ENCODE measurements at regions not wholly inside any gene's neighbourhood (a gene's known extent, or its start where the extent isn't known, plus 50 kb on each side); places are given as distances from the start of the nearest gene placed in this dataset.

DNA sequence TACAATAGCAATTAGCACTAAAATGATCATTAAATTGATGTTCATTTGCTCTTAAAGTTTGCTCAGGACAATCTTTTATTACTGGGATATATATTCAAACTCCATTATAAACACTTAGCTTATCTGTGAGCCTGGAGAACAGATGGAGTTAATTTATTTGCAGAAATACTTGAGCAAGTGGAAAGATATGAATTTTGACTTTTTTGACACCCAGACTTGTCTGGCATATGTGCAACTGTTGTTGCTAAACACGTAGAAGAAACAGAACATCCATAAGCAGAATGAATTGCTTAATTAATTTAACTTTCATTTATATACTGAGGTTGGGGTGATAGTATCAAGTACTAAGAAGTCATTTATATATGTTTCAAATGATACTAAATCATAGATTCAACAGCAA lies 820.7 kb upstream of the TYRP1 start:
- no peaks in the 10 kb centered on the region for H3K36me3 ChIP-seq
- H3K4me3 ChIP-seq: no peak overlapping the region
- no peaks in the 10 kb centered on the region for H3K27me3 ChIP-seq
- H3K27ac ChIP-seq: no peak overlapping the region
- intact Hi-C loops (cut with DNase I; ENCODE audit: low total_unique reads): no loop called here
- no peak for DNase-seq
- no peaks in the 10 kb centered on the region for H3K9me3 ChIP-seq
- TF ChIP-seq, protein P1, sequence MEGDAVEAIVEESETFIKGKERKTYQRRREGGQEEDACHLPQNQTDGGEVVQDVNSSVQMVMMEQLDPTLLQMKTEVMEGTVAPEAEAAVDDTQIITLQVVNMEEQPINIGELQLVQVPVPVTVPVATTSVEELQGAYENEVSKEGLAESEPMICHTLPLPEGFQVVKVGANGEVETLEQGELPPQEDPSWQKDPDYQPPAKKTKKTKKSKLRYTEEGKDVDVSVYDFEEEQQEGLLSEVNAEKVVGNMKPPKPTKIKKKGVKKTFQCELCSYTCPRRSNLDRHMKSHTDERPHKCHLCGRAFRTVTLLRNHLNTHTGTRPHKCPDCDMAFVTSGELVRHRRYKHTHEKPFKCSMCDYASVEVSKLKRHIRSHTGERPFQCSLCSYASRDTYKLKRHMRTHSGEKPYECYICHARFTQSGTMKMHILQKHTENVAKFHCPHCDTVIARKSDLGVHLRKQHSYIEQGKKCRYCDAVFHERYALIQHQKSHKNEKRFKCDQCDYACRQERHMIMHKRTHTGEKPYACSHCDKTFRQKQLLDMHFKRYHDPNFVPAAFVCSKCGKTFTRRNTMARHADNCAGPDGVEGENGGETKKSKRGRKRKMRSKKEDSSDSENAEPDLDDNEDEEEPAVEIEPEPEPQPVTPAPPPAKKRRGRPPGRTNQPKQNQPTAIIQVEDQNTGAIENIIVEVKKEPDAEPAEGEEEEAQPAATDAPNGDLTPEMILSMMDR (IDR thresholded peaks at IDR 0.05): no peak
- H3K4me1 ChIP-seq: no peaks in the 10 kb centered on the region

DNA sequence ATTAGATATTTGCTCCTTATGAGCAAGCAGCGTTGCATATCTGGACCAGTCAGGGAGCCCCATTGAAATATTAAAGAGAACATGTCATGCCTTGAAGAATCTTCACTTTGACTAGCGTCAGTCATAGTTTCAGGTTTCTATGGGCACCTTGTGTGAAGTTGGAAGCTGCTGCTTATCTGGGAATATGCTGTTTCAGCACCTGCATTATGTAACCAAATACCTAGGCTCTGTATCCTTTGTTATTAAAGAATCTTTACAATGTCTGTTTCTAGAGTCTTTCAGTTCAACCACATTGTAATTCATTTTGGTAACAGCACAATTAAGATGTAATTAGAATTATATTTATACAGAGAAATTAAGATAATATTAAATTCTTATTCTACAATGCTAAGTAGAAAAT lies 818.8 kb upstream of the TYRP1 start:
- TF ChIP-seq, protein P1 (IDR thresholded peaks at IDR 0.05): no peak
- no peak overlapping the region for H3K4me3 ChIP-seq
- no peaks in the 10 kb centered on the region for H3K36me3 ChIP-seq
- H3K9me3 ChIP-seq: no peaks in the 10 kb centered on the region
- H3K27me3 ChIP-seq: no peaks in the 10 kb centered on the region
- intact Hi-C loops (cut with DNase I; ENCODE audit: low total_unique reads): no loop called here
- H3K4me1 ChIP-seq: no peaks in the 10 kb centered on the region
- no peak for DNase-seq
- no peak overlapping the region for H3K27ac ChIP-seq

DNA sequence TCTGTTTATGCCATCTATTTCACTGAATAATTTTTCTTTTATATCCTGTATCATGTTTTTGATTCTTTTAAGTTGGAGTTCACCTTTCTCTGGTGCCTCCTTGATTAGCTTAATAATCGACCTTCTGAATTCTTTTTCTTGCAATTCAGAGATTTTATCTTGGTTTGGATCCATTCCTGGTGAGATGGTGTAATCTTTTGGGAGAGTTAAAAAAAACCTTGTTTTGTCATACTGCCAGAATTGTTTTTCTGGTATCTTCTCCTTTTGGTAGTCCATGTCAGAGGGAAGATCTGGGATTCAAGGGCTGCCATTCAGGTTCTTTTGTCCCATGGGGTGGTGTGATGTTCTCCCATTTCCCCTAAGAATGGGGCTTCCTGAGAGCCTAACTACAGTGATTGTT lies 800.8 kb upstream of the TYRP1 start:
- TF ChIP-seq, protein P1 (IDR thresholded peaks at IDR 0.05): no peak
- intact Hi-C loops (cut with DNase I; ENCODE audit: low total_unique reads): no loop called here
- H3K9me3 ChIP-seq: no peaks in the 10 kb centered on the region

DNA sequence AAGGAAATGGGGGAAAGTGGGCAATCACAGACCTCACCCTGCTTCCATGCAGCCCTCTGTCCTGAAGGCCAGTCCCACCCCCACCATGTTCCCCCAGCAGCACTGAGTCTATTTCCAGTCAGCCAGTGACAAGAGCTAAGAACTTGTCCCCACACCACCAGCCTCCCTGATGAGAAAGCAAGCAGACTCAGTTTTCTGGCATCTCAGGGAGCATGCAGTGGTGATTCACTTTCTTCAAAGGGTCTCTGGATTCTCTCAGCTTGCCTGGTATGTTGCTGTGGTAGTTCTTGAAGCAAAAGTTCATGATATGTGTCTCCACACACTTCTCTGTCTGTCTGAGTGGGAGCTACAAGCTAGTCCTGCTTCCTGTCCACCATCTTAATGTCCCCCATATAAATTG lies 799.9 kb upstream of the TYRP1 start:
- DNase-seq: no peak
- Histone ChIP-seq H3K4me1 (no peaks in the 10 kb centered on the region), H3K27me3 (no peaks in the 10 kb centered on the region), H3K36me3 (no peaks in the 10 kb centered on the region), H3K4me3 (no peak overlapping the region), H3K9me3 (no peaks in the 10 kb centered on the region), H3K27ac (no peak overlapping the region)
- intact Hi-C loops (cut with DNase I; ENCODE audit: low total_unique reads): no loop called here
- TF ChIP-seq, protein P1 (IDR thresholded peaks at IDR 0.05): no peak

More for the DNA sequence above, 800.8 kb upstream of the TYRP1 start:
- no peak for DNase-seq
- no peak overlapping the region for H3K4me3 ChIP-seq
- H3K4me1 ChIP-seq: no peaks in the 10 kb centered on the region
- no peak overlapping the region for H3K27ac ChIP-seq
- H3K27me3 ChIP-seq: no peaks in the 10 kb centered on the region
- H3K36me3 ChIP-seq: no peaks in the 10 kb centered on the region

DNA sequence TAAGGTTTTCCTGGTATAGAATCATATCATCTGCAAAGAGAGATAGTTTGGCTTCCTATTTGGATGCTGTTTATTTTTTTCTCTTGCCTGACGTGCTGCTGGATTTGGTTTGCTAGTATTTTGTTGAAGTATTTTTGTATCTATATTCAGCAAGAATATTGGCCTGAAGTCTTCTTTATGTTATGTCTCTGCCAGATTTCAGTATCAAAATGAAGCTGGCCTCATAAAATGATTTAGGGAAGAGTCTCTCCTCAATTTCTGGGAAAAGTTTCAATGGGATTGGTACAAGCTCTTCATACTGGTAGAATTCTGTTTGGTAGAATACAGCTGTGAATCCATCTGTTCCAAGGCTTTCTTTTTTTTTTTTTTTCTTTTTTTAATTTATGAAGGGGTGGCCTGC lies 799.0 kb upstream of the TYRP1 start:
- no peaks in the 10 kb centered on the region for H3K9me3 ChIP-seq
- H3K27me3 ChIP-seq: no peaks in the 10 kb centered on the region

More for the DNA sequence above, 799.0 kb upstream of the TYRP1 start:
- H3K36me3 ChIP-seq: no peaks in the 10 kb centered on the region
- H3K4me1 ChIP-seq: no peaks in the 10 kb centered on the region
- TF ChIP-seq, protein P1 (IDR thresholded peaks at IDR 0.05): no peak
- no peak overlapping the region for H3K27ac ChIP-seq
- intact Hi-C loops (cut with DNase I; ENCODE audit: low total_unique reads): no loop called here
- DNase-seq: no peak
- no peak overlapping the region for H3K4me3 ChIP-seq

Measured in tibial artery (tissue), 4 donors.